Body of pancreas (tissue), 4 donors: ENCODE measurements at regions not wholly inside any gene's neighbourhood (a gene's known extent, or its start where the extent isn't known, plus 50 kb on each side); places are given as distances from the start of the nearest gene placed in this dataset.

Experiments
- ATAC-seq: fragments of 150-250 bp; one replicate; pipeline ENCODE4 v1.9.1; 2016
- DNase-seq, 4 donors: peaks; one replicate each; pipeline ENCODE4 v3.0.0-alpha.2; 2019
- H3K27ac ChIP-seq, 4 donors: fragments of 200-600 bp; sonication (generic); 1 replicate in 3 of 4; 2 replicates in 1 of 4; pipeline versions ENCODE4 v1.5.1 to v1.6.1; 2016 to 2019; ENCODE audit warnings: mild to moderate bottlenecking in 1 of 4, mixed read lengths in 1 of 4, moderate library complexity in 1 of 4
- H3K27me3 ChIP-seq, 2 donors: fragments of 200-600 bp; sonication (generic); one replicate each; pipeline ENCODE4 v1.6.0; 2016; ENCODE audit warnings: mild to moderate bottlenecking in 1 of 2
- H3K36me3 ChIP-seq, 2 donors: fragments of 200-600 bp; sonication (generic); replicated peaks in 1 of 2; 2 replicates each; pipeline ENCODE4 v1.5.1; 2016; ENCODE audit warnings: low read depth in 2 of 2; ENCODE audit not compliant: insufficient read depth in 1 of 2
- H3K4me1 ChIP-seq: fragments of 200-600 bp; sonication (generic); one replicate; pipeline ENCODE4 v1.6.0; 2016
- H3K4me3 ChIP-seq, 2 donors: fragments of 200-600 bp; sonication (generic); 1 replicate in 1 of 2; 2 replicates in 1 of 2; pipeline ENCODE4 v1.5.1; 2016 to 2019
- H3K9me3 ChIP-seq, 3 donors: fragments of 200-600 bp; sonication (generic); 1 replicate in 2 of 3; 2 replicates in 1 of 3; pipeline ENCODE4 v1.5.1; 2016
- CTCF ChIP-seq, 7 experiments: fragments of 450-650 bp in 4 of 7; fragments of 200-600 bp in 3 of 7; sonication (generic) in 3 of 7; IDR thresholded peaks; one replicate each; pipeline ENCODE4 v1.5.1; 2016 to 2019; ENCODE audit warnings: antibody characterized with exemption in 7 of 7
- POLR2A ChIP-seq, 3 donors: fragments of 450-650 bp; IDR thresholded peaks; one replicate each; pipeline ENCODE4 v1.6.1; 2016; ENCODE audit warnings: antibody characterized with exemption in 3 of 3, mild to moderate bottlenecking in 2 of 3
- WGBS, 2 donors: methylation state at CpG; one replicate each; pipeline ENCODE4 v1.1.5; 2017; 5-methylcytosine and 5-hydroxymethylcytosine counted together
- intact Hi-C: fragments of 100-400 bp; cut with DNase I; formaldehyde crosslinking; loops from one replicate; pipeline ENCODE4 v1.15.1; 2023

GRCh38 chr11:112778091-112778876, 182.9 kb upstream of the NCAM1 start:
- H3K36me3 ChIP-seq = no peaks in the 10 kb centered on the region
- no peak for DNase-seq

GRCh38 chr11:112778877-112779266, 182.3 kb upstream of the NCAM1 start:
- Histone ChIP-seq H3K27ac (no peak overlapping the region), H3K4me1 (no peaks in the 10 kb centered on the region), H3K4me3 (no peak overlapping the region), H3K36me3 (no peaks in the 10 kb centered on the region), H3K9me3 (no peaks in the 10 kb centered on the region), H3K27me3 (no peaks in the 10 kb centered on the region)
- WGBS, 2 donors = 60 to 64% methylated on average over 3 of the region's 3 CpGs
- no peak for ATAC-seq
- DNase-seq = no peak
- intact Hi-C loops = no loop called here
- TF ChIP-seq POLR2A (IDR thresholded peaks at IDR 0.05) = no peak
- no peak for TF ChIP-seq CTCF (IDR thresholded peaks at IDR 0.05)

More at GRCh38 chr11:112778091-112778876, 182.9 kb upstream of the NCAM1 start:
- ATAC-seq = no peak
- WGBS, 2 donors = 66 to 81% methylated on average over 9 to 12 of the region's 12 CpGs
- Histone ChIP-seq H3K27me3 (no peaks in the 10 kb centered on the region), H3K9me3 (no peaks in the 10 kb centered on the region), H3K4me3 (no peak overlapping the region), H3K4me1 (no peaks in the 10 kb centered on the region), H3K27ac (no peak overlapping the region)
- TF ChIP-seq POLR2A (IDR thresholded peaks at IDR 0.05) = no peak
- TF ChIP-seq CTCF (IDR thresholded peaks at IDR 0.05) = no peak
- intact Hi-C loops = no loop called here

- intact Hi-C loops = no loop called here
- H3K27me3 ChIP-seq = no peaks in the 10 kb centered on the region
- no peak for DNase-seq
Observed at GRCh38 chr11:112780351-112781087, 180.7 kb upstream of the NCAM1 start.

GRCh38 chr11:112783945-112784322, 177.3 kb upstream of the NCAM1 start:
- DNase-seq (no peak), ATAC-seq (no peak)
- 71% methylated on average over 4 of the region's 4 CpGs for whole genome bisulfite sequencing, 2 donors
- Histone ChIP-seq H3K27ac (peak overlapping the region in 1 of 4 donors; percentile 12), H3K9me3 (no peaks in the 10 kb centered on the region), H3K27me3 (no peaks in the 10 kb centered on the region), H3K36me3 (no peaks in the 10 kb centered on the region), H3K4me1 (peaks cover 10% of the 10 kb centered on the region), H3K4me3 (no peak overlapping the region)
- intact Hi-C loops = no loop called here
- TF ChIP-seq CTCF (IDR thresholded peaks at IDR 0.05) (no peak), POLR2A (IDR thresholded peaks at IDR 0.05) (no peak)

More at GRCh38 chr11:112780351-112781087, 180.7 kb upstream of the NCAM1 start:
- Histone ChIP-seq H3K36me3 (no peaks in the 10 kb centered on the region), H3K4me3 (no peak overlapping the region), H3K4me1 (peaks cover 10% of the 10 kb centered on the region), H3K9me3 (no peaks in the 10 kb centered on the region), H3K27ac (no peak overlapping the region)
- no peak for TF ChIP-seq CTCF (IDR thresholded peaks at IDR 0.05)
- WGBS, 2 donors = 66 to 67% methylated on average over 17 to 19 of the region's 19 CpGs
- no peak for ATAC-seq
